GM12873 (cell line): ENCODE measurements at regions not wholly inside any gene's neighbourhood (a gene's known extent, or its start where the extent isn't known, plus 50 kb on each side); places are given as distances from the start of the nearest gene placed in this dataset.

Experiments used
- TF ChIP-seq, protein P1 (sequence below): IDR thresholded peaks from 2 replicates; pipeline ENCODE4 v1.5.1; 2012; ENCODE audit warnings: low read depth, mild to moderate bottlenecking, moderate library complexity, low read length, control low read depth; ENCODE audit not compliant: insufficient read depth; ENCODE audit errors: missing control alignments

DNA sequence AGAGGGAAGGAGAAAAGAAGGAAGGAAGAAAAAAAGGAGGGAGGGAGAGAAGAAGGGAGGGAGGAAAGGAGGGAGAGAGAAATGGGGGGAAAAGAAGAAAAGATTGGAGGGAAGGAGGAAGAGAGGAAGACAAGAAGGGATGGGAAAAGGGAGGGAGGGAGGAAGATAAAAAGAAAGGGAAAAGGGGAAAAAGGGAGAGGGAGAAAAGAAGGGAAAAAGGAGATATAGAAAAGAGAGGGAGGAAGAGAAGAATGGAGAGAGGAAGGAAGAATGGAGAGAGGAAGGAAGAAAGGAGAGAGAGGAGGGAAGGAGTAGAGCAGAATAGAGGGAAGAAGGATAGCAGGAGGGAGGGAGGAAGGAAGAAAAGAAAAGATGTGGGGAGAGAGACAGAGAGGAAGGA lies 334.6 kb downstream of the TSHZ3 start:
- TF ChIP-seq, protein P1, sequence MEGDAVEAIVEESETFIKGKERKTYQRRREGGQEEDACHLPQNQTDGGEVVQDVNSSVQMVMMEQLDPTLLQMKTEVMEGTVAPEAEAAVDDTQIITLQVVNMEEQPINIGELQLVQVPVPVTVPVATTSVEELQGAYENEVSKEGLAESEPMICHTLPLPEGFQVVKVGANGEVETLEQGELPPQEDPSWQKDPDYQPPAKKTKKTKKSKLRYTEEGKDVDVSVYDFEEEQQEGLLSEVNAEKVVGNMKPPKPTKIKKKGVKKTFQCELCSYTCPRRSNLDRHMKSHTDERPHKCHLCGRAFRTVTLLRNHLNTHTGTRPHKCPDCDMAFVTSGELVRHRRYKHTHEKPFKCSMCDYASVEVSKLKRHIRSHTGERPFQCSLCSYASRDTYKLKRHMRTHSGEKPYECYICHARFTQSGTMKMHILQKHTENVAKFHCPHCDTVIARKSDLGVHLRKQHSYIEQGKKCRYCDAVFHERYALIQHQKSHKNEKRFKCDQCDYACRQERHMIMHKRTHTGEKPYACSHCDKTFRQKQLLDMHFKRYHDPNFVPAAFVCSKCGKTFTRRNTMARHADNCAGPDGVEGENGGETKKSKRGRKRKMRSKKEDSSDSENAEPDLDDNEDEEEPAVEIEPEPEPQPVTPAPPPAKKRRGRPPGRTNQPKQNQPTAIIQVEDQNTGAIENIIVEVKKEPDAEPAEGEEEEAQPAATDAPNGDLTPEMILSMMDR, result no peak

DNA sequence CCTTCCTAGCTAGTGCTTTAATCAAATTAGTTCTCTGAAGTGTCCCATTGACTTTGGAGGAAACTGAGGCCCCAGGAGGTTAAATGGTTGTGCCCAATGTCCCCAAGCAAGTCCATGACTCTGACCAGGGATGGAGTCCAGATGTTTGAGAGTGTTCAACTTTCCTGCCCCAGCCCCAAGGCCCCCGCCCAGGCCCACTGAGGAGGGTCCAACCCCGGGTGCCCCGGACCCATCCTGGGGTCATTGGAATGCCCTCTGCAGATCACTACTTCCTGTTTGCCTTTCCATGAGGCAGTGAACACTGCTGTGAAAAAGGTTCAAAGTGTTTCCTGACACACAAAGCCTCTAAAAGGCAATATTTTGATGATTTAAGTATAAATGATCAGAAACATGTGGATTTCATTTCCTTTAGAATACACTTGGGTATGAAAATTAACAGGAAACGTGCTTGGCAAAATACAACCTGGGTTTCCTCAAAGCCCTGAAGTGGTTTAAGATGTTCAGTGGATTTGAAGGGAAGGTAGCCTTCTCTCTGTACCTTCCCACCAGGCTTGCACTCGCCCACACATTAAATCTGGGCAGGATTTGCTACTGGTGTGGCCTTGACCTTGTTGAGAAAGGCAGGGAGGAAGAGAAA lies 335.7 kb downstream of the TSHZ3 start:
- TF ChIP-seq, protein P1, result no peak

DNA sequence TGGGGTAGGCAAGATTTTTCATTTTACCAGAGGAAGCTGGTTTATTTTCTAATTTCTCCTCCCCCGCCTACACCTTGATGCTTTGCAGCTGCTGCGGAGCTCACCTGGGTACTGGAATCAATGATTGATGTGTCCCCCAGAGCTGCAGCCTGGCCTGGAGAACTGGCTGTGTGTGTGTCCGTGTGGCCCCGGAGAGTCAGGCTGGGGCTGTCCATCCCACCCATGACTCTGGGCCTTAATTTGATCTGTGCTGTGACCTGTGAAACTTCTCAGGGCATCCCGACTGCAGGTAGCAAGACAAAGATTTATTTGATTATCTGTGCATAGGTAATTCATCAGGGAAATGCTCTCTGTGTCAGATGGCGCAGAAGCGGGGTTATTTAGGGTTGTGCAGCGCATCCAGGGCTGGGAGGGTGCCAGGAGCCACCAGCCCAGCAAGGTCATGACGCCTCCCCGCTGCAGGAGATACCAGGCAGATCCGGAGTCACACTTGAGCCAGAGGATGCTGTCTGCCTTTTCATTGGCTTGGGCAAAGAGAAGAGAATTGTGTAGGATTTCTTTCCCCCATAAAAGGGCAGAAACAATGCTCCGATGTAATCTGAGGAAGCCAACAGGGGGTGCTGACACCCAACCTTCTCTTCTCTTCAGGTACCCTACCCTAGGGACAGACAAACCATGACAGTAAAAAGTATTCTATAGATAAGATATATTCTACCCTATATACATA lies 346.6 kb downstream of the TSHZ3 start:
- TF ChIP-seq, protein P1, result no peak

DNA sequence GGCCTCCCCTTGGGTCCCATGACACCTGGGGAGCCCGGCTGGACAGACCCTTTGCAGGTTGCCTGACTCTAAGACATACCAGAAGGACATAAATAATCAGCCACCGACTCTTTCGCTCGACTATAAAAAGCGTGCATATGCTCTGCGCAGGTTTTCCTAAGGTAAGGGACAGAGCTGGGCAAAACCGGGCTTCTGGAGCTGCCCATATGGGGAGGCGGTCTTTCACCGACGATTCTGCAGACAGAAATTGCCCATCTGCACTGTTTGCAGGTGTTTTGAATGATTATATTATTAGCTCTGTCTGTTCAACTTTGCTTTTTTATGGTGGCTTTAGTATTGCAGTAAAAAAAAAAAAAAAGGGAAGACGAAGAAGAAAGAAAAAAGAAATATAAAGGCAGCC lies 347.2 kb downstream of the TSHZ3 start:
- TF ChIP-seq, protein P1, result no peak

DNA sequence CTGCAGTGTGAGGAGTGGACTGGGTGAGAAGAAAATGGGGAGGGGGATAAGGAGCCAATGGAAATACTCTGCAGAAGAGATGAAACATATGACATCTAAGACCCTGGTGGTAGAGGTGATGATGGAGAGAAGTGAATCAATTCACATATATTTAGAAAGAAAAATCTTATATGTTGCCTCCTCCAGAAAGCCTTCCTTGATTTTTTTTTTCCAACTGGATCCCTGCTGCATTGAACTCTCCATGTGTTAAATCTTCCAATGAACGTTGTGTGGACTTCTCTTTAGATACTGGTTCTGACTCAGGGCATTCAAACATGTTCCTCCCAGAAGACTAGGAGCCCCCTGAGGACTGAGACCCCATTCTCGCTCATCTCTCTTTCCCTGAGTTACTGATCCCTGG lies 348.3 kb downstream of the TSHZ3 start:
- TF ChIP-seq, protein P1, result no peak

DNA sequence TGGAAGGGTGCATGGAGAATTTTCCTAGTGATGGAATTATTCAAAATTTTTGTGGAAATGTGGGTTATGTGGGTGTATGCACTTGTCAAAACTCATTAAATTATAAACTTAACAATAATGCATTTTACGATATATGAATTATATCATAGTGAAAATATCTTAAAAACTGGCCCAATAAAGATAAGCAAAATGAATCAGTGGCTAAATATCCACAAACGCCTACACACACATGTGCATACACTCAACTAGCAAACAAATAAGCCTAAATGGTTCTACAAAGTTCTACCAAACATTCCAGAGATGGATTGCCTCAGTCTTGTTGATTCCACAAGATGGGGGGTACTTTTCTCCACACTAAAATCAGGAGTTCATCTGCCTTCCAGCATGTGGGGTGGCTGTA lies 349.5 kb downstream of the TSHZ3 start:
- TF ChIP-seq, protein P1, result no peak

DNA sequence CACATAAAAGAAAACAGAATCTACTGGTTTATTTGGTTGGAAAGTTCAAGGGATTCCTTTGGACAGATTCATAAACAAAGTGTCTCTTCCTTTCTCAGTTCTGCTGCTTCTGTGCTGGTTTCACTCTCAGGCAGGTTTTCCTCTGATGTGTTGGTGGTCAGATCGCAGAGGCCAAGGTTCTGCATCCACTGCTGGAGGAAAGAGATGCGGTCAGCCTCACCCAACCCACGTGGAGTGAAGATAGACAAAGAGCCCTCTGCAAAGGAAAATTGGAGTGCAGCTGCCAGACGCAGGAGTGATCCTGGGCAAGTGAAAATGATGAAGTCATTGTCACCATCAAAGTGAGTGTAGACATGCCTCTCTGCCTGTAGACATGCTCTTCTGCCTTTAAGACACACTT lies 352.0 kb downstream of the TSHZ3 start:
- TF ChIP-seq, protein P1, result no peak
